SU-DHL-6 (cell line): ENCODE measurements at regions not wholly inside any gene's neighbourhood (a gene's known extent, or its start where the extent isn't known, plus 50 kb on each side); places are given as distances from the start of the nearest gene placed in this dataset.
"Not testable (repeated sequence)": the region's sequence is repeated elsewhere in the genome, so short reads cannot be mapped to it uniquely, and the experiment has no call there.

ENCODE experiments used
- EZH2phosphoT487 ChIP-seq: fragments of 200-600 bp; sonication (generic), shearing (Covaris generic); conservative IDR thresholded peaks from 2 replicates; pipeline ENCODE4 v1.6.1; 2018; ENCODE audit warnings: mild to moderate bottlenecking, antibody characterized with exemption, low read length, moderate library complexity, mixed read lengths
- TF ChIP-seq, protein P1 (sequence below): fragments of 200-600 bp; sonication (generic); IDR thresholded peaks from one replicate; pipeline ENCODE4 v1.5.1; 2017; ENCODE audit warnings: antibody characterized with exemption, mild to moderate bottlenecking, low read length, moderate library complexity; ENCODE audit not compliant: insufficient read depth, poor library complexity, severe bottlenecking

DNA sequence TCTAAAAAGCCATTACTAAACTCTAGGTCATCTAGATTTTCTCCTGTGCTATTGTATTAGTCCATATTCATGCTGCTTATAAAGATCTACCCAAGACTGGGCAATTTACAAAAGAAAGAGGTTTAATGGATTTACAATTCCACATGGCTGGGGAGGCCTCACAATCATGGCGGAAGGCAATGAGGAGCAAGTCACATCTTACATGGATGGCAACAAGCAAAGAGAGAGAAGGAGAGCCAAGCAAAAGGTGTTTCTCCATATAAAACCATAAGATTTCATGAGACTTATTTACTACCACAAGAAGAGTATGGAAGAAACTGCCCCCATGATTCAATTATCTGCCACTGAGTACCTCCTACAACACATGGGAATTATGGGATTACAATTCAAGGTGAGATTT is 69.6 kb upstream of the CCDC6 start:
- not testable (repeated sequence) for TF ChIP-seq EZH2phosphoT487
- TF ChIP-seq, protein P1, sequence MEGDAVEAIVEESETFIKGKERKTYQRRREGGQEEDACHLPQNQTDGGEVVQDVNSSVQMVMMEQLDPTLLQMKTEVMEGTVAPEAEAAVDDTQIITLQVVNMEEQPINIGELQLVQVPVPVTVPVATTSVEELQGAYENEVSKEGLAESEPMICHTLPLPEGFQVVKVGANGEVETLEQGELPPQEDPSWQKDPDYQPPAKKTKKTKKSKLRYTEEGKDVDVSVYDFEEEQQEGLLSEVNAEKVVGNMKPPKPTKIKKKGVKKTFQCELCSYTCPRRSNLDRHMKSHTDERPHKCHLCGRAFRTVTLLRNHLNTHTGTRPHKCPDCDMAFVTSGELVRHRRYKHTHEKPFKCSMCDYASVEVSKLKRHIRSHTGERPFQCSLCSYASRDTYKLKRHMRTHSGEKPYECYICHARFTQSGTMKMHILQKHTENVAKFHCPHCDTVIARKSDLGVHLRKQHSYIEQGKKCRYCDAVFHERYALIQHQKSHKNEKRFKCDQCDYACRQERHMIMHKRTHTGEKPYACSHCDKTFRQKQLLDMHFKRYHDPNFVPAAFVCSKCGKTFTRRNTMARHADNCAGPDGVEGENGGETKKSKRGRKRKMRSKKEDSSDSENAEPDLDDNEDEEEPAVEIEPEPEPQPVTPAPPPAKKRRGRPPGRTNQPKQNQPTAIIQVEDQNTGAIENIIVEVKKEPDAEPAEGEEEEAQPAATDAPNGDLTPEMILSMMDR = not testable (repeated sequence)
